OCI-LY7 (cell line): ENCODE measurements at regions not wholly inside any gene's neighbourhood (a gene's known extent, or its start where the extent isn't known, plus 50 kb on each side); places are given as distances from the start of the nearest gene placed in this dataset.

Source experiments
- BruUV-seq: library from RNA; stranded (reverse); fragments of 400-500 nt; replicated peaks from 2 replicates; lab custom pipeline; 2021; lab: Mats Ljungman, UMichigan
- CTCF ChIA-PET: fragments of 300-600 bp; sonication (Branson Sonifier 250); formaldehyde crosslinking; loops from one replicate; lab custom pipeline; 2022; ENCODE audit warnings: antibody characterized with exemption; ENCODE audit not compliant: unreplicated experiment; lab: Charles Lee
- POLR2A ChIA-PET: fragments of 300-600 bp; sonication (Branson Sonifier 250); formaldehyde crosslinking; loops from one replicate; lab custom pipeline; 2022; ENCODE audit warnings: antibody characterized with exemption; lab: Charles Lee
- DNase-seq: peaks from one replicate; pipeline ENCODE4 v3.0.0-alpha.2; 2015; ENCODE audit warnings: low spot score
- H2AFZ ChIP-seq: fragments of 200-600 bp; sonication (generic), shearing (Covaris generic); 2 replicates; pipeline ENCODE4 v1.6.1; 2014; ENCODE audit warnings: mild to moderate bottlenecking, antibody characterized with exemption, low read length, moderate library complexity
- H3K27ac ChIP-seq: fragments of 200-600 bp; sonication (generic); 2 replicates; pipeline ENCODE4 v1.5.1; 2014; ENCODE audit warnings: mixed run types, low read depth, mild to moderate bottlenecking, moderate library complexity, low read length, inconsistent platforms; ENCODE audit not compliant: poor library complexity, severe bottlenecking
- H3K36me3 ChIP-seq: fragments of 200-600 bp; sonication (generic); 2 replicates; pipeline ENCODE4 v1.6.1; 2014; ENCODE audit warnings: mild to moderate bottlenecking, antibody characterized with exemption, low read length, moderate library complexity, mixed read lengths; ENCODE audit not compliant: insufficient read depth
- H3K4me1 ChIP-seq: fragments of 200-600 bp; sonication (generic); 2 replicates; pipeline ENCODE4 v1.5.1; 2014; ENCODE audit warnings: mild to moderate bottlenecking, low read length; ENCODE audit not compliant: insufficient read depth, poor library complexity, severe bottlenecking
- H3K4me2 ChIP-seq: fragments of 200-600 bp; sonication (generic); 2 replicates; pipeline ENCODE4 v1.6.1; 2014; ENCODE audit warnings: mild to moderate bottlenecking, low read length
- H3K4me3 ChIP-seq: fragments of 200-600 bp; sonication (generic); 2 replicates; pipeline ENCODE4 v1.5.1; 2014; ENCODE audit warnings: mild to moderate bottlenecking, low read depth, low read length; ENCODE audit not compliant: poor library complexity, severe bottlenecking
- H3K79me2 ChIP-seq: fragments of 200-600 bp; sonication (generic); 2 replicates; pipeline ENCODE4 v1.6.1; 2016; ENCODE audit warnings: low read depth, mild to moderate bottlenecking, low read length, moderate library complexity, mixed read lengths; ENCODE audit not compliant: insufficient read depth
- H3K9me2 ChIP-seq: fragments of 200-600 bp; sonication (generic); 2 replicates; pipeline ENCODE4 v1.6.1; 2016; ENCODE audit warnings: mild to moderate bottlenecking, low read length, mixed read lengths; ENCODE audit not compliant: insufficient read depth
- H3K9me3 ChIP-seq: fragments of 200-600 bp; sonication (generic); 2 replicates; pipeline ENCODE4 v1.6.1; 2014; ENCODE audit warnings: mild to moderate bottlenecking, mixed run types, low read length, mixed read lengths
- H4K20me1 ChIP-seq: fragments of 200-600 bp; sonication (generic); 2 replicates; pipeline ENCODE4 v1.6.1; 2014; ENCODE audit warnings: mild to moderate bottlenecking, antibody characterized with exemption, low read length, moderate library complexity, mixed read lengths; ENCODE audit not compliant: insufficient read depth
- EZH2phosphoT487 ChIP-seq: fragments of 200-600 bp; sonication (generic); IDR thresholded peaks from 2 replicates; pipeline ENCODE4 v1.6.1; 2018; ENCODE audit warnings: low read depth, borderline replicate concordance, mild to moderate bottlenecking, mixed run types, antibody characterized with exemption, low read length, moderate library complexity, mixed read lengths
- intact Hi-C: fragments of 100-400 bp; cut with micrococcal nuclease; formaldehyde crosslinking; loops from one replicate; pipeline ENCODE4 v1.10.0; 2022; ENCODE audit not compliant: unreplicated experiment
- TF ChIP-seq, protein P1 (sequence below): fragments of 200-600 bp; sonication (generic); conservative IDR thresholded peaks from 2 replicates; pipeline ENCODE4 v1.5.1; 2014; ENCODE audit warnings: mild to moderate bottlenecking, antibody characterized with exemption, low read length, moderate library complexity, mixed read lengths

DNA sequence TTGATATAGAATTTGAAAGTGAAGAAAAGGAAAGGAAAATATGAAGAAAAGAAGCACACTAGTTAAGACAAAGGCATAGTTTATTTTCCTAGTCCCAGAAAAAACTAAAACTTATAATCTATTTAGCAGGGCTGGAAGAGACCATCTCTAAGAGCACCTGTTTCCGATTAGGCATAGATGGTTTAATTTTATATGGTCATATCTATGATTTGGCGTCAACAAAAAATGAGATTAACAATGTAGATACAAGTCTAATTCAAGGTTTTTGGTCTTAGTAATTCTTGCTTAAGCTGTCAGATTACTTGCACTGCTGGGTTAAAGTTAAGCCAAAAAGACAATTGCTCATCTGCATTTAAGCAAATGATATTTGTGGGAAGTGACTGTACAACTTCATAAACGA is 502.5 kb upstream of the FSHR start:
- Histone ChIP-seq H3K9me3 (no peaks in the 10 kb centered on the region), H3K4me3 (no peak overlapping the region), H3K27ac (no peak overlapping the region), H4K20me1 (no peaks in the 10 kb centered on the region), H3K4me1 (no peaks in the 10 kb centered on the region), H3K4me2 (no peak overlapping the region), H3K79me2 (no peaks in the 10 kb centered on the region), H3K36me3 (no peaks in the 10 kb centered on the region), H2AFZ (no peak overlapping the region), H3K9me2 (no peaks in the 10 kb centered on the region)
- ChIA-PET POLR2A (no interaction called here), CTCF (no interaction called here)
- no peak for TF ChIP-seq EZH2phosphoT487
- TF ChIP-seq, protein P1, sequence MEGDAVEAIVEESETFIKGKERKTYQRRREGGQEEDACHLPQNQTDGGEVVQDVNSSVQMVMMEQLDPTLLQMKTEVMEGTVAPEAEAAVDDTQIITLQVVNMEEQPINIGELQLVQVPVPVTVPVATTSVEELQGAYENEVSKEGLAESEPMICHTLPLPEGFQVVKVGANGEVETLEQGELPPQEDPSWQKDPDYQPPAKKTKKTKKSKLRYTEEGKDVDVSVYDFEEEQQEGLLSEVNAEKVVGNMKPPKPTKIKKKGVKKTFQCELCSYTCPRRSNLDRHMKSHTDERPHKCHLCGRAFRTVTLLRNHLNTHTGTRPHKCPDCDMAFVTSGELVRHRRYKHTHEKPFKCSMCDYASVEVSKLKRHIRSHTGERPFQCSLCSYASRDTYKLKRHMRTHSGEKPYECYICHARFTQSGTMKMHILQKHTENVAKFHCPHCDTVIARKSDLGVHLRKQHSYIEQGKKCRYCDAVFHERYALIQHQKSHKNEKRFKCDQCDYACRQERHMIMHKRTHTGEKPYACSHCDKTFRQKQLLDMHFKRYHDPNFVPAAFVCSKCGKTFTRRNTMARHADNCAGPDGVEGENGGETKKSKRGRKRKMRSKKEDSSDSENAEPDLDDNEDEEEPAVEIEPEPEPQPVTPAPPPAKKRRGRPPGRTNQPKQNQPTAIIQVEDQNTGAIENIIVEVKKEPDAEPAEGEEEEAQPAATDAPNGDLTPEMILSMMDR: no peak
- DNase-seq: no peak
- intact Hi-C loops: no loop called here
- BruUV-seq: no TSS peak

DNA sequence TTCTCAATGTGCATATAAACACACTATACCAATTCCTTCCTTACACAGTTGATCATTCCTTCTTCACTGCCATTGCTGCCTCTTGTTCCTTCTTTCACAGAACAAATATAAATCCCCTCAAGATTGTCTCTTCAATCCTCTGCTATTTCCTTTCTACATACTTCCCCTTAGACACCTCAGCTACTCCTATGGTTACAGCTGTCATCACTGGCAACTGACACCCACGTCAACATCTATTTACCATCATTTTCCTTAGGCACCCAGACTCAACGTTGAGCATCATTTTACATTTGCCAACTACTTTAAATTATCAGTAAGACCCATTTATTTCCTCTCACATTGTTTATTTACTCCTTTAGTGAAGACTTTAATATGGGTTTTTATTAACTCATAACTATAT is 488.8 kb upstream of the FSHR start:
- H3K27ac ChIP-seq: no peak overlapping the region
- no peaks in the 10 kb centered on the region for H4K20me1 ChIP-seq
- H3K9me3 ChIP-seq: no peaks in the 10 kb centered on the region
- H3K4me3 ChIP-seq: no peak overlapping the region
- no peaks in the 10 kb centered on the region for H3K4me1 ChIP-seq
- CTCF ChIA-PET: no interaction called here
- no peaks in the 10 kb centered on the region for H3K36me3 ChIP-seq
- no TSS peak for BruUV-seq
- H2AFZ ChIP-seq: no peak overlapping the region
- no peaks in the 10 kb centered on the region for H3K9me2 ChIP-seq
- no peak for DNase-seq
- H3K79me2 ChIP-seq: no peaks in the 10 kb centered on the region
- intact Hi-C loops: no loop called here
- TF ChIP-seq, protein P1: no peak
- no peak for TF ChIP-seq EZH2phosphoT487
- H3K4me2 ChIP-seq: no peak overlapping the region
- POLR2A ChIA-PET: no interaction called here

DNA sequence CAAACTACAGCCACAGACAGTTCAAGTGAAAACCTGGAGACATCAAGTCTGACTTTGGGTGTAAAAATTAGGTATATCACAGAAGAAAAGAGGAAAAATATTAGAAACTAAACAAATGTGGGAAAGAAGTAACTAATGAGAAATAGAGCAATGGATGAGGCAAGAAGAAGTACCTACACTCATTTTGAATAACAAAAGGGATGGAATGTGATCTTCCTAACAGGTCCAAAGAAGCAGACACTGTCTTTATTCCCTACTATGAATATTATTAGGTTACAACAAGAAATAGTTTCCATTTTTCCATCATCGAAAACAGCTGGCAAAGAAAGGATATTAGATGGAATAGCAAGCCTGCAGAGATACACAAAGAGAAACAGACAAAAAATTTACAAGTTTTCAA is 486.3 kb upstream of the FSHR start:
- POLR2A ChIA-PET: no interaction called here
- CTCF ChIA-PET: no interaction called here
- no peaks in the 10 kb centered on the region for H3K9me2 ChIP-seq
- H3K4me1 ChIP-seq: no peaks in the 10 kb centered on the region
- intact Hi-C loops: no loop called here
- no peak overlapping the region for H2AFZ ChIP-seq
- H3K36me3 ChIP-seq: no peaks in the 10 kb centered on the region
- no peak overlapping the region for H3K27ac ChIP-seq
- no peak for DNase-seq
- no TSS peak for BruUV-seq
- H4K20me1 ChIP-seq: no peaks in the 10 kb centered on the region
- no peak overlapping the region for H3K4me2 ChIP-seq
- H3K9me3 ChIP-seq: no peaks in the 10 kb centered on the region
- TF ChIP-seq EZH2phosphoT487: no peak
- TF ChIP-seq, protein P1: no peak
- H3K79me2 ChIP-seq: no peaks in the 10 kb centered on the region
- H3K4me3 ChIP-seq: no peak overlapping the region
